AG04449 (cell line): ENCODE measurements at regions not wholly inside any gene's neighbourhood (a gene's known extent, or its start where the extent isn't known, plus 50 kb on each side); places are given as distances from the start of the nearest gene placed in this dataset.

Source experiments
- CTCF ChIA-PET: fragments of 350-600 bp; formaldehyde crosslinking; extraction: SDS; loops from one replicate; lab custom pipeline; 2021; ENCODE audit warnings: antibody characterized with exemption; lab: Yijun Ruan, JAX
- POLR2A ChIA-PET: fragments of 400-600, 350-600 bp; formaldehyde crosslinking; extraction: SDS; loops from one replicate; lab custom pipeline; 2020; ENCODE audit warnings: antibody characterized with exemption, inconsistent platforms; lab: Yijun Ruan, JAX
- DNase-seq: peaks from one replicate; pipeline ENCODE4 v3.0.0-alpha.2; 2010; ENCODE audit warnings: low read depth, low spot score
- H3K4me3 ChIP-seq: 2 replicates; pipeline ENCODE4 v1.5.1; 2011; ENCODE audit warnings: low read depth, mild to moderate bottlenecking, control low read depth, low read length
- CTCF ChIP-seq: IDR thresholded peaks from one replicate; pipeline ENCODE4 v1.5.1; 2011; ENCODE audit warnings: mild to moderate bottlenecking, moderate library complexity, low read length, control low read depth, inconsistent platforms; ENCODE audit not compliant: insufficient read depth; ENCODE audit errors: missing control alignments

- POLR2A ChIA-PET, result no interaction called here
- H3K4me3 ChIP-seq, result no peak overlapping the region
- TF ChIP-seq CTCF, result no peak
- CTCF ChIA-PET, result no interaction called here
- DNase-seq, result peak; percentile 0
These were observed 964.7 kb upstream of the ZEB2 start for GRCh38 chr2:145484448-145485097.

GRCh38 chr2:145483854-145484253 is 963.9 kb upstream of the ZEB2 start:
- no peak for TF ChIP-seq CTCF
- POLR2A ChIA-PET, result no interaction called here

GRCh38 chr2:145481334-145481922 is 961.5 kb upstream of the ZEB2 start:
- no peak overlapping the region for H3K4me3 ChIP-seq
- DNase-seq, result no peak
- POLR2A ChIA-PET, result no interaction called here
- CTCF ChIA-PET, result no interaction called here
- TF ChIP-seq CTCF, result no peak

More at GRCh38 chr2:145483854-145484253, 963.9 kb upstream of the ZEB2 start:
- H3K4me3 ChIP-seq, result no peak overlapping the region
- no peak for DNase-seq
- CTCF ChIA-PET, result interaction anchor here (1.0 kb wide), 1 partner anchor 471 kb away, joined by 3 read pairs; no protein-coding TSS in a partner anchor

- H3K4me3 ChIP-seq, result no peak overlapping the region
- POLR2A ChIA-PET, result no interaction called here
- no peak for DNase-seq
- CTCF ChIA-PET, result no interaction called here
- no peak for TF ChIP-seq CTCF
These were observed 944.9 kb upstream of the ZEB2 start for GRCh38 chr2:145464866-145465265.

GRCh38 chr2:145460112-145460511 is 940.2 kb upstream of the ZEB2 start:
- no peak for DNase-seq
- no peak for TF ChIP-seq CTCF
- H3K4me3 ChIP-seq, result no peak overlapping the region
- POLR2A ChIA-PET, result no interaction called here
- CTCF ChIA-PET, result no interaction called here

GRCh38 chr2:145431181-145431951 is 911.4 kb upstream of the ZEB2 start:
- DNase-seq, result no peak
- TF ChIP-seq CTCF, result no peak
- no peak overlapping the region for H3K4me3 ChIP-seq
- CTCF ChIA-PET, result no interaction called here
- POLR2A ChIA-PET, result no interaction called here
